Colonic mucosa (tissue), 4 donors: ENCODE measurements at regions not wholly inside any gene's neighbourhood (a gene's known extent, or its start where the extent isn't known, plus 50 kb on each side); places are given as distances from the start of the nearest gene placed in this dataset.

Experiments
- DNase-seq: peaks from one replicate; pipeline ENCODE4 v3.0.0-alpha.2; 2020
- H3K27ac ChIP-seq: fragments of 200-600 bp; one replicate; pipeline ENCODE4 v1.8.0; 2021
- H3K27me3 ChIP-seq: fragments of 200-600 bp; one replicate; pipeline ENCODE4 v1.8.0; 2021
- H3K36me3 ChIP-seq: fragments of 200-600 bp; one replicate; pipeline ENCODE4 v1.8.0; 2021
- H3K4me1 ChIP-seq: fragments of 200-600 bp; one replicate; pipeline ENCODE4 v1.8.0; 2021; ENCODE audit warnings: mild to moderate bottlenecking
- H3K4me3 ChIP-seq: fragments of 200-600 bp; one replicate; pipeline ENCODE4 v1.8.0; 2021
- H3K9ac ChIP-seq, 2 donors: one replicate each; pipeline ENCODE4 v1.7.0; 2013; ENCODE audit warnings: control low read depth in 2 of 2, low read depth in 2 of 2, low read length in 2 of 2
- H3K9me3 ChIP-seq: fragments of 200-600 bp; one replicate; pipeline ENCODE4 v1.8.0; 2021
- CTCF ChIP-seq: fragments of 200-600 bp; IDR thresholded peaks from one replicate; pipeline ENCODE4 v1.8.0; 2022; ENCODE audit warnings: antibody characterized with exemption, mild to moderate bottlenecking
- intact Hi-C: fragments of 100-400 bp; cut with DNase I; formaldehyde crosslinking; loops from one replicate; pipeline ENCODE4 v1.14.1; 2022
- donor health status: healthy.
- donor health status: DM: no; HTN: no; CAD: no.
- donor health status: DM: no; HTN: no; CAD: no.

- H3K27ac ChIP-seq: no peak overlapping the region
- TF ChIP-seq CTCF: no peak
- H3K4me1 ChIP-seq: no peaks in the 10 kb centered on the region
- no peak overlapping the region for H3K4me3 ChIP-seq
- no peaks in the 10 kb centered on the region for H3K36me3 ChIP-seq
- intact Hi-C loops: no loop called here
- DNase-seq: no peak
- H3K9me3 ChIP-seq: no peaks in the 10 kb centered on the region
- H3K9ac ChIP-seq: no peak overlapping the region
- H3K27me3 ChIP-seq: no peaks in the 10 kb centered on the region
These were observed 209.9 kb downstream of the RNF144A start for GRCh38 chr2:7127156-7127555.

- TF ChIP-seq CTCF: no peak
- Histone ChIP-seq H3K9me3 (no peaks in the 10 kb centered on the region), H3K36me3 (no peaks in the 10 kb centered on the region), H3K9ac (no peak overlapping the region), H3K4me1 (no peaks in the 10 kb centered on the region), H3K4me3 (no peak overlapping the region), H3K27ac (no peak overlapping the region), H3K27me3 (no peaks in the 10 kb centered on the region)
- DNase-seq: no peak
- intact Hi-C loops: no loop called here
These were observed 210.5 kb downstream of the RNF144A start for GRCh38 chr2:7127687-7128086.

- no peak for TF ChIP-seq CTCF
- no peaks in the 10 kb centered on the region for H3K4me1 ChIP-seq
These were observed 214.0 kb downstream of the RNF144A start for GRCh38 chr2:7131261-7131660.

GRCh38 chr2:7132753-7133152 lies 215.5 kb downstream of the RNF144A start:
- intact Hi-C loops: no loop called here
- Histone ChIP-seq H3K27me3 (no peaks in the 10 kb centered on the region), H3K4me1 (no peaks in the 10 kb centered on the region), H3K4me3 (no peak overlapping the region), H3K9ac (no peak overlapping the region), H3K27ac (no peak overlapping the region), H3K36me3 (no peaks in the 10 kb centered on the region), H3K9me3 (no peaks in the 10 kb centered on the region)
- DNase-seq: no peak
- TF ChIP-seq CTCF: no peak

More at GRCh38 chr2:7131261-7131660, 214.0 kb downstream of the RNF144A start:
- Histone ChIP-seq H3K27me3 (no peaks in the 10 kb centered on the region), H3K9me3 (no peaks in the 10 kb centered on the region), H3K27ac (no peak overlapping the region), H3K4me3 (no peak overlapping the region), H3K9ac (no peak overlapping the region), H3K36me3 (no peaks in the 10 kb centered on the region)
- intact Hi-C loops: no loop called here
- DNase-seq: no peak

GRCh38 chr2:7133521-7133920 lies 216.3 kb downstream of the RNF144A start:
- H3K4me1 ChIP-seq: no peaks in the 10 kb centered on the region
- no peaks in the 10 kb centered on the region for H3K27me3 ChIP-seq
- intact Hi-C loops: no loop called here
- no peak overlapping the region for H3K27ac ChIP-seq
- no peaks in the 10 kb centered on the region for H3K36me3 ChIP-seq
- H3K9ac ChIP-seq: no peak overlapping the region
- no peaks in the 10 kb centered on the region for H3K9me3 ChIP-seq
- DNase-seq: no peak
- no peak overlapping the region for H3K4me3 ChIP-seq
- no peak for TF ChIP-seq CTCF

GRCh38 chr2:7140306-7140705 lies 223.1 kb downstream of the RNF144A start:
- Histone ChIP-seq H3K9me3 (no peaks in the 10 kb centered on the region), H3K4me3 (no peak overlapping the region), H3K9ac (no peak overlapping the region), H3K36me3 (no peaks in the 10 kb centered on the region), H3K27me3 (no peaks in the 10 kb centered on the region), H3K4me1 (no peaks in the 10 kb centered on the region), H3K27ac (no peak overlapping the region)
- intact Hi-C loops: no loop called here
- no peak for DNase-seq
- no peak for TF ChIP-seq CTCF
